PC-3 (cell line): ENCODE measurements at regions not wholly inside any gene's neighbourhood (a gene's known extent, or its start where the extent isn't known, plus 50 kb on each side); places are given as distances from the start of the nearest gene placed in this dataset.

ENCODE experiments used
- ATAC-seq: fragments of 200-7000 bp; cut with Tn5 transposase; 2 replicates; pipeline ENCODE4 v1.9.1; 2020; ENCODE audit warnings: mild to moderate bottlenecking, moderate library complexity
- BruUV-seq: library from RNA; stranded (reverse); fragments of 400-500 nt; replicated peaks from 2 replicates; lab custom pipeline; 2021; lab: Mats Ljungman, UMichigan
- CTCF ChIA-PET: fragments of 300-600 bp; sonication (Branson Sonifier 250); formaldehyde crosslinking; loops from one replicate; lab custom pipeline; 2022; ENCODE audit warnings: antibody characterized with exemption; lab: Charles Lee
- POLR2A ChIA-PET: fragments of 300-600 bp; sonication (Branson Sonifier 250); formaldehyde crosslinking; loops from one replicate; lab custom pipeline; 2022; ENCODE audit warnings: antibody characterized with exemption; ENCODE audit not compliant: unreplicated experiment; lab: Charles Lee
- DNase-seq: peaks from one replicate; pipeline ENCODE4 v3.0.0-alpha.2; 2015
- H2AFZ ChIP-seq: fragments of 300-600 bp; sonication (generic); 2 replicates; pipeline ENCODE4 v1.6.0; 2016; ENCODE audit warnings: antibody characterized with exemption, low read length
- H3F3A ChIP-seq: fragments of 300-600 bp; sonication (generic); one replicate; pipeline ENCODE4 v1.6.0; 2017; ENCODE audit warnings: antibody characterized with exemption, low read length, control low read depth, mild to moderate bottlenecking; ENCODE audit not compliant: unreplicated experiment
- H3K27ac ChIP-seq: fragments of 300-600 bp; sonication (generic); 2 replicates; pipeline ENCODE4 v1.5.1; 2016; ENCODE audit warnings: mild to moderate bottlenecking, low read length
- H3K27me3 ChIP-seq: fragments of 300-600 bp; sonication (generic); 2 replicates; pipeline ENCODE4 v1.6.1; 2016; ENCODE audit warnings: low read length, mixed read lengths
- H3K36me3 ChIP-seq: fragments of 300-600 bp; sonication (generic); 2 replicates; pipeline ENCODE4 v1.6.1; 2016; ENCODE audit warnings: low read depth, mixed run types, low read length, mixed read lengths
- H3K4me1 ChIP-seq: fragments of 300-600 bp; sonication (generic); 2 replicates; pipeline ENCODE4 v1.5.1; 2016; ENCODE audit warnings: low read length; ENCODE audit not compliant: insufficient read depth
- H3K4me2 ChIP-seq: fragments of 300-600 bp; sonication (generic); 2 replicates; pipeline ENCODE4 v1.6.0; 2016; ENCODE audit warnings: low read length
- H3K4me3 ChIP-seq: fragments of 300-600 bp; sonication (generic); 2 replicates; pipeline ENCODE4 v1.5.1; 2016; ENCODE audit warnings: mild to moderate bottlenecking, low read length, mixed read lengths
- H3K79me2 ChIP-seq: fragments of 300-600 bp; sonication (generic); 2 replicates; pipeline ENCODE4 v1.6.1; 2017; ENCODE audit warnings: low read length, mixed read lengths
- H3K9ac ChIP-seq: fragments of 300-600 bp; sonication (generic); 2 replicates; pipeline ENCODE4 v1.6.0; 2016; ENCODE audit warnings: mild to moderate bottlenecking, low read length
- H3K9me2 ChIP-seq: fragments of 300-600 bp; sonication (generic); replicated peaks from 2 replicates; pipeline ENCODE4 v1.6.1; 2016; ENCODE audit warnings: mixed run types, low read length, mixed read lengths
- H3K9me3 ChIP-seq: fragments of 300-600 bp; sonication (generic); 2 replicates; pipeline ENCODE4 v1.6.1; 2016; ENCODE audit warnings: low read length, mixed read lengths
- H4K20me1 ChIP-seq: fragments of 300-600 bp; sonication (generic); 2 replicates; pipeline ENCODE4 v1.6.1; 2016; ENCODE audit warnings: low read length, mixed read lengths
- CTCF ChIP-seq: fragments of 300-600 bp; sonication (generic); conservative IDR thresholded peaks from 2 replicates; pipeline ENCODE4 v1.5.1; 2017; ENCODE audit warnings: antibody characterized with exemption, low read depth, mild to moderate bottlenecking, low read length
- EZH2 ChIP-seq: fragments of 300-600 bp; sonication (generic); IDR thresholded peaks from one replicate; pipeline ENCODE4 v1.6.1; 2017; ENCODE audit warnings: antibody characterized with exemption, mild to moderate bottlenecking, low read length; ENCODE audit not compliant: unreplicated experiment
- EZH2phosphoT487 ChIP-seq: fragments of 300-600 bp; sonication (generic); IDR thresholded peaks from 2 replicates; pipeline ENCODE4 v1.6.1; 2018; ENCODE audit warnings: mild to moderate bottlenecking, antibody characterized with exemption, low read length, borderline replicate concordance
- intact Hi-C: fragments of 100-400 bp; cut with micrococcal nuclease; formaldehyde crosslinking; loops from 2 replicates; pipeline ENCODE4 v1.9.0; 2023

- Histone ChIP-seq H2AFZ (no peak overlapping the region), H3K27ac (no peak overlapping the region), H3K9ac (no peak overlapping the region), H3K9me3 (no peaks in the 10 kb centered on the region), H3K4me3 (no peak overlapping the region), H3F3A (no peaks in the 10 kb centered on the region), H3K4me2 (no peak overlapping the region), H3K4me1 (no peaks in the 10 kb centered on the region), H3K27me3 (peaks cover 24% of the 10 kb centered on the region; the same call in 1 of the 2 replicates), H3K36me3 (no peaks in the 10 kb centered on the region), H3K79me2 (no peaks in the 10 kb centered on the region), H4K20me1 (no peaks in the 10 kb centered on the region), H3K9me2 (no peaks in the 10 kb centered on the region)
- BruUV-seq = no TSS peak
- POLR2A ChIA-PET = no interaction called here
- ATAC-seq (no peak), DNase-seq (no peak)
- CTCF ChIA-PET = no interaction called here
- intact Hi-C loops = no loop called here
- TF ChIP-seq EZH2 (no peak), CTCF (no peak), EZH2phosphoT487 (no peak)
Measured at GRCh38 chr4:81982846-81983540, 390.8 kb downstream of the HNRNPD start.

- Histone ChIP-seq H3K4me3 (no peak overlapping the region), H3K27me3 (peaks cover 17% of the 10 kb centered on the region; the same call in 1 of the 2 replicates), H3K79me2 (no peaks in the 10 kb centered on the region), H3K27ac (no peak overlapping the region), H4K20me1 (no peaks in the 10 kb centered on the region), H2AFZ (no peak overlapping the region), H3K4me2 (no peak overlapping the region), H3K4me1 (no peaks in the 10 kb centered on the region), H3K36me3 (no peaks in the 10 kb centered on the region), H3K9me3 (no peaks in the 10 kb centered on the region), H3F3A (no peaks in the 10 kb centered on the region), H3K9ac (no peak overlapping the region), H3K9me2 (no peaks in the 10 kb centered on the region)
- no TSS peak for BruUV-seq
- intact Hi-C loops = no loop called here
- DNase-seq = no peak
- ChIA-PET CTCF (no interaction called here), POLR2A (no interaction called here)
- no peak for TF ChIP-seq EZH2phosphoT487
- no peak for TF ChIP-seq CTCF
- TF ChIP-seq EZH2 = no peak
- no peak for ATAC-seq
Measured at GRCh38 chr4:81981218-81981617, 392.6 kb downstream of the HNRNPD start.

- BruUV-seq = no TSS peak
- intact Hi-C loops = no loop called here
- POLR2A ChIA-PET = no interaction called here
Measured at GRCh38 chr4:81974523-81974922, 399.3 kb downstream of the HNRNPD start.

More at GRCh38 chr4:81974523-81974922, 399.3 kb downstream of the HNRNPD start:
- DNase-seq (no peak), ATAC-seq (no peak)
- Histone ChIP-seq H3K27me3 (no peaks in the 10 kb centered on the region), H3K4me3 (no peak overlapping the region), H3F3A (no peaks in the 10 kb centered on the region), H3K79me2 (no peaks in the 10 kb centered on the region), H3K27ac (no peak overlapping the region), H4K20me1 (no peaks in the 10 kb centered on the region), H3K4me1 (no peaks in the 10 kb centered on the region), H3K36me3 (no peaks in the 10 kb centered on the region), H3K9me3 (no peaks in the 10 kb centered on the region), H3K9ac (no peak overlapping the region), H3K9me2 (no peaks in the 10 kb centered on the region), H3K4me2 (no peak overlapping the region), H2AFZ (no peak overlapping the region)
- TF ChIP-seq EZH2 (no peak), EZH2phosphoT487 (no peak), CTCF (no peak)
- CTCF ChIA-PET = no interaction called here
